Activated CD4-positive, alpha-beta T cell treated with anti-CD3 and anti-CD28 coated beads for 1 hour (primary cell): ENCODE measurements at regions not wholly inside any gene's neighbourhood (a gene's known extent, or its start where the extent isn't known, plus 50 kb on each side); places are given as distances from the start of the nearest gene placed in this dataset.
"Not testable (repeated sequence)": the region's sequence is repeated elsewhere in the genome, so short reads cannot be mapped to it uniquely, and the experiment has no call there.

ENCODE experiments used
- DNase-seq: peaks from one replicate; pipeline ENCODE4 v3.0.0-alpha.2; 2020

DNA sequence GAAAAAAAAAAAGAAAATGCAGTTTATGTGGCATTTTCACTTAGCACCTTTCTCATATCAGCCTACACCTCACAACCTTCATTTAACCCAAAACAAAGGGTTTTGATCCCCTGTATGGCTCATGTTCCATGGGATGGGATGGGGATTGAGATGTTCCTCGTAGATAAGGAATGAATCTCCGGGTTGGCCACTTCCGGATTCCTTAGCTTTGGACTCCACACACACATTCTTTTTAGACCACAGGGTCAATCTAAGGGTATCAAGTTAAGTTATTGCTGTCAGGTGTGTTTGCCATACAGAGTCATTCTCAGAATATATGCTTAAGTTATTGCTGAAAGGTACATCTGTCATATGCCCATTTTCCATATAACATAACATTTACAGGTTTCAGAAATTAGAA, 301.4 kb upstream of the TGFBR2 start:
- no peak for DNase-seq

DNA sequence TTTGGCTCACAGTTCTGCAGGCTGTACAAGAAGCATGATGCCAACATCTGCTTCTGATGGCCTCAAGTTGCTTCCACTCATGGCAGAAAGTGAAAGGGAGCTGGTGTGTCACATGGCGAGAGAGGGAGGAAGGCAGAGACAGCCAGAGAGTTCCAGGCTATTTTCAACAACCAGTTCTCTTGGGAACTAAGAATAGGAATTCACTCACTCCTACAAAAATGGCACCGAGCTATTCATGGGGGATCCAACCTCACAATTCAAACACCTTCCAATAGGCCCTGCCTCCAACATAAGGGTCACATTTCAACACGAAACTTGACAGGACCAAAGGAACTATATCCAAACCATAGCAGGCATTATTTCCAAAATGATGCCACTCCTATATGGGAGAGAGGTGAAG, 299.5 kb upstream of the TGFBR2 start:
- no peak for DNase-seq

DNA sequence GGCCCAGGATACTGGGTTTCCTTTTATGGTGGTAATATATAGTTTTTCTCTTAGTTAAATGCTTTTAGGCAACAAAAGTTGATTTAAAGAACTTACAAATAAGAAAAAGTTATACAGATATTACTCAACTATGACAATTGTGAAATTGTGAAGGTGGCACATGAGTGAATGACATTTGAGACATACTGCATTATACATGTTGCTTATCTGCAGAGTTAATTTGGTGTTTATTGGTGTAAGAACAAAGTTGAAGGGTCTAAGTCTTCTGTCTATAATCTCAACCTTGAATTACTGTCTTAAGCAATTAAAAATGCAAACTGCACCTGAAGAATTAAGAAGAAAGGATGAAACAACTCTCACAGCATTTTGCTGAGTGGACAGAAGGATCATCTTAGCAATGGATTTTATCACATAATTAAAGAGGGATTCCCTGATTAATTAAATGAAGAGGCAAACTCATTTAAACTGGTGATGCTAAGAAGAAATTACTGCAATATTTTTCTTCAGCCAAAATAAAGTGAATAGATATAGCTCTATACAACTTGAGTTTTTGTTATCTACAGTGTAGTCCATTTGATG, 298.9 kb upstream of the TGFBR2 start:
- no peak for DNase-seq

DNA sequence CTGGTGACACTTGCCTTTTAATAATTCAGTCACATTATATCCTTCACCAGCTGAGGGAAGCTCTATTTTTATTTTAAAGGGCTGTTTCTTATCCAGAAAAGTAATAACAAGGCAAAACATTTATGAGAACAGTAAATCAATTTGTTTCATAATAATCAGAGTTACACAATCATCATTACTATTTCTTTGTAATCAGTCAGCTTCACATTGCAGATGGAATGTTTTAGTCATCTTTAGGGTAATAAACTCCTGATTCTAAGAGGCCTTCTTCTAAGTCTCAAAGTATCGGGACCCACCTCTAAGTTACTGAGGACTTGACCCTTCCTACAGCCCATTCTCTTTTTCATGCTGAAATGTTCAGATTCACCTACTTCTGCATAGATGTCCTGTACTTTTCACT, 298.3 kb upstream of the TGFBR2 start:
- no peak for DNase-seq

DNA sequence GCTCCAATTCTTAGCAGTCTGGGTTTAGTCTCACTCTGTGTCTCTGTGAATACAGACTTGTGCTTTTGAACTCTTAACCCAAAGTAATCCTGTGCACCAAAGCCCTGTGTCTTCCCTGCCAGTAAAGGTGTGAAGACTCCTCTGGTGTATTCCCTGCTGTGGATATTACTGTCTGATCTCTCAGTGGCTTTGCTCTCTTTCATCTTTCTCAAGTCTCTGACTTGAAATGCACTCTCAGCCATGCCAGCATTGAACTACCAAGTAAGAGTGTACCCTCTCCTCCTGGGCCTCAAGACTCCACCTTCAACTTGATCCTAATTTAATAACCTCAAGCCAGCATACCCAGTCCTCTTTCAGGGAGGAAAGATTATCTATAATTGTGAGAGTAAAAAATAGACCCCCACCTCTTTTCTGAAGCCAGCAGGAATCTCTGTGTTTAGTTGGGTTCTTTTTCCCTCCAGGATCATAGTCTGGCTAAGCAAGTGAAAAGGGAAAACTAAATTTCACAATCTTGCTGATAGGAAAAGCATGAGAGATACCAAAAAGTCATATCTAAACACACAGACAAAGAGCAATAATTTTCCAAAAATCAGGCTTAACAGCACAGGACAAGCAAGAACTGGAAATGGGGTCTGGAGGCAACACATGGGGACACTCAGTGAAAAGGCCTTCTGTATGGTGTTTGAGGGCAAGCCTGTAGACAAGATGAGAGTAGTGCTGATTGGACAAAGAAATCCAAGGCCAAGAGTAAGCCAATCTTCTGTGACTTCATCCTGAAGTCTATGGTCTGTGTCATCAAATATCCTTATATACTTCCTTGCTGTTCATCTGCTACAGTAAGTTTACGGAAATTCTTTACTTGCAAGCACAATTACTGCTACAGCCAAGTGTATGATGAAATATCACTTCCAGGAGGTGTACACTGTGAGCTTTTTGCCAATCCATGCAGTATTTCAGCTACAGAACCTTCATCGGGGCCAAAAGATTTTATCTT, 296.1 kb upstream of the TGFBR2 start:
- no peak for DNase-seq

DNA sequence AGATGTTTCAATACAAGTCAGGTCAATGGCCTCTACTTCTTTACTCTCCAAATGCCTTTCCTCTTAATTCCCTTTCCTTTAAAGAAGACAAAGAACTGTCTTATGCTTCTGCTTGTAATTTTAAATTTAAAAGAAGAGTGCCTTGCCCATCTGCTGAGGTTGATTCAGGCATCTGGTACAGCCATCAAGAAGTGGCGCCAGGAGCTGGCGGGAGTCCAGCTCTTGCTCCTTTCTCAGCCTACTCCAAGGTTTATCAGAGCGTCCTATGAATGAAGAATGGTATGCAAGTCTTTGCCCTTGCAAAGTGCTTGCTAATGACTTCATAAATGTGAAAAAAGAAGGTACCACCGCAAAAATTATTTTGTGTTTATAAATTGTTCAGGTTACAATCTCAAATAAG, 294.6 kb upstream of the TGFBR2 start:
- DNase-seq = no peak

DNA sequence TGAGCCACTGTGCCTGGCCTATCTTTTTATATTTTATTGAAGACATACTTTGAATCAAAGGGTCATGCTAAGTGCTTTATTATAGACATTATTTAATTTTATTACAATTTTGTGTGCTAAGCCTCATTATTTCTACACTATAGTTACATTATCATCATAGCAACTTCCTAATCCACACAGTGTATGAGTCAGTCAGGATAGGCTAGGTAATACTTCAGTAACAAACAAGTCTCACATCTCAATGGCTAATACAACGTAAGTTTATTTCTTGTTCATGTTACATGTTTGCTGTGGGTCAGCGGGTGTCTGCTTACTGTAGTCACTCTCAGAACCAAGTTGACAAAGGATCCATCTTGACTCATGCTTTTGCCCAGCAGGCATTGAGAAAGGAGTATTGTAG, 292.6 kb upstream of the TGFBR2 start:
- no peak for DNase-seq

DNA sequence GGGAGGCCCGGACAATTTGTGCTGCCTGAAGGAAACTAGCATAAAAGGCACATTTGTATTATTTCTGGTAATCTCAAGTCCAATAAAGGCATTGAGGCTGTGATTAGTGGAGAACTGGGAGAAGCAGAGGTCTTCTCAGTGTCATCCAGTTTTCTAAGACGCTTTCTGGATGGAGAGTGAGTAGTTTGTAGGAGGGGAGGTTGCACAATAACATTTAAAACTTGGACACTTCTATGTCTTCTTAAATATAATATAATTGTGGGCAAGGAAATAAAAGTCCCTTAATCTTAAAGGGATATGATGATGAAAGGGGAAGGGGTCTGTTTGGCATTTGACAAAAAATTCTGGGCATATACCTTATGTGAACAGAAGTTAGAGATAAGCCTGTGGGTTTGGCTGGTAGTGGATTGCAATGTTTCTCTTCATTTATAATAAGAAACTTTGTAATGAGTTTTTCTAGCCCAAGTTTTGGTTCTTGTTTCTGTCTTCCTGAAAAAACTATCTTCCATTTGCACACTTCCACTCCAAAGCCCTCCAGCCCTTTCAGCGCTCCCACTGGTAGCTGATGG, 291.6 kb upstream of the TGFBR2 start:
- no peak for DNase-seq

DNA sequence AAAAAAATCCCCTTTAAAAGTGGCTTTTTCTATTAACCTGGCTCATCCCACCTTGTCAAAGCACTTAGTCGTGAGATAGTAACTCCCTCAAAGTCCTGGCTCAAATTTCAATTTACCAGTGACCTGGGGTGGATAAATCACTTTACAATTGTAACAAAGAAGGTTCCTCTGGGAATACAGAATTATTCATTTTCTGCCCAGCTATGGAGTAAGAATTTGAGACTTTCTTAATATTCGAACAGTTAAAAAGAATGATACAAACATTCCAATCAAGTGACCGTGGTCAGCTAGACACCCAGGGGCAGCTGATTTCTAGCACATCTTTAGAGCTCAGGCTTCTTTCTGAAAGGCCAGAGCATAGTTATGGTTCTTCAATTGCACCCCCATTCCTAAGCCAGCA, 291.0 kb upstream of the TGFBR2 start:
- no peak for DNase-seq

DNA sequence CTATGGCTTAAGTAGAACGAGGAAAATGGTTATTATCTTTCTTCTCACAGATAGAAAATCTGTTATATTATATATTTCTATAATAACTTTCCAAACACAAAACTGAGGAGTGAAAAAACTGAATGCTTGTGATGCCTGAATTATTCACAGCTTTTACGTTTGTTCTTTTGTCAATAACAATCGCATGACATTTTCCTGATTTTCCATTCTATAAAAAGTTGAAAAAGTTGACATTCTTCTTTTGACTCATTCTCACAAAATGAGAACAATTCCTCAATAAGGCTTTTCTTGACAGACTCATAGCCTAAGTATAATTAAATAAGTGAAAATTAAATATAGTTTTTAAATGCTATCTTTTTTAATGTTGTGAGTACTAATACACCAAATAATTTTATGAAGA, 288.8 kb upstream of the TGFBR2 start:
- no peak for DNase-seq

DNA sequence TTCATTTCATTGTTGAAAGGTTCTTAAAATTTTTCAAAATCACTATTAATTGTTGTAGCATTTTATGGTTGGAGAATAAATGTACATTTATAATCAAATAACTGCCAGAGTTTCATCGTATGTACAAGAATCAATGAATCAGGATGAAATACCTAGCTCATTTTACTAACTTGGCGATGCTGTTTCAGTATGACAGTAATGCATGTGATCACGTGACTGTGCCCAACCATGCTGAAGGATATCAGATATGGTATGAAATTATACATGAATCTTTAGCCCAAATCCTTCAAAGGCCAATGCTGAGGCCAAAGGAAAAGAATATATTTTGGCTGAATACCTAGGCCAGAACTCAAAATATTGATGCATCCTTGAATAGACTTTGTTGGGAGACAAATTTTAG, 288.3 kb upstream of the TGFBR2 start:
- no peak for DNase-seq

DNA sequence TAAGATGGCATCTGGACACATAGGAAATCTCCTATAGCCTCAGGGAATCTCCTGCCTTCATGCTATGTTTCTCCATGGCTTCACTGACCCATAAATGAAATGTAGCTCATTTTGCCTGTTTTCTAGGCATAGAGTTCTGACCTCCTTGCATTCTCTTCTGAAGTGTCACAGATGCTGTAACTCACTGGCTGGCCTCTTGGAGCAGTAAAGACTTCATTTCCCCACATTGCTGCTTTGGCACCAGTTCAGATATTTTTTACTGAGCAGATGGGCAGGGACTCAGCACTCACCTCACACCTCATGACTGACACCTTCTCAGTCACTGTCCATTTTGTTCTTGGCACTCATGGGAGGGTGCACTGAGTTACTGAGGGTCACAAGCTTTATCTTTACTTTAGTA, 286.7 kb upstream of the TGFBR2 start:
- peak; percentile 10 for DNase-seq

DNA sequence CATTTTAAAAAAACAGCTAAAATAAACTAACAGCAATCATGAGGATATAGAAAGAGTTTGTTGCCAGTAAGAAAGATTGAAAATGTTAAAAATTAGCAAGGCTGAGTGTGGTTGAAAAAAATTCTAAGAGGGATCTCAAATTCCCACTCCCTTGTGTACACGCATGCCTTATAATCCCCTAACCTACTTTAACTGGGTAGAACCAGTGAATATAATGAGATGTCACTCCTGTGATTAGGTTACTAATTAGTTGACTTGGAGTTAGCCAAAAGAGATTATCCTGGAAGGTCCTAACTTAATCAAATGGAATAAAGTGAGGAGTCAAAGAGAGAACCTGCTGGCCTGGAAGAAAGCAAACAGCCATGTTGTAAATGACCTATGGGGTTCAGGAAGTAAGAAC, 286.0 kb upstream of the TGFBR2 start:
- DNase-seq = no peak

DNA sequence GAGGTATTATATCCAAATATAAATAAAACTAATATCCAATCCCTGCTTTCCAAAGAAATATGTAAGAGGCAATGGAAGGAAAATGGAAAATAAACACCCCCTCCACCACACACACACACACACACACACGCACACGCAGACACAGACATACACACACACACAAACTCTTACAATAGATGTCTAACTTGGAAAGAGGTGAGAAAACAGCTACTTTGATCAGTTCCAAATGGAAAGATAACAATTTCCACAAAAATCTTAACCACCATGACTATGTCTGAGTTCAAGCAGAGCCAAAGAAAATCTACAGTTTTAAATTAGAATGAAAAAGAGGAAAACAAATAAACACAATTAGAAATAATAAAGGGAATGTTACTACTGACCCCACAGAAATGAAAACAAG, 285.3 kb upstream of the TGFBR2 start:
- DNase-seq = no peak

DNA sequence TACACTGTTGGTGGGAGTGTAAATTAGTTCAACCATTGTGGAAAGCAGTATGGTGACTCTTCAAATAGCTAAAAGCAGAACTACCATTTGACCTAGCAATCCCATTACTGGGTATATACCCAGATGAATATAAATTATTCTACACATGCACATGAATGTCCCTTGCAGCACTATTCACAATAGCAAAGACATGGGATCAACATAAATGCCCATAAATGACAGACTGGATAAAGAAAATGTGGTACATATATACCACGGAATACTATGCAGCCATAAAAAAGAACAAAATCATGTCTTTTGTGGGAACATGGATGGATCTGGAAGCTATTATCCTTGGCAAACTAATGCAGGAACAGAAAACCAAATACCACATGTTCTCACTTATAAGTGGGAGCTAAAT, 282.8 kb upstream of the TGFBR2 start:
- DNase-seq = not testable (repeated sequence)

DNA sequence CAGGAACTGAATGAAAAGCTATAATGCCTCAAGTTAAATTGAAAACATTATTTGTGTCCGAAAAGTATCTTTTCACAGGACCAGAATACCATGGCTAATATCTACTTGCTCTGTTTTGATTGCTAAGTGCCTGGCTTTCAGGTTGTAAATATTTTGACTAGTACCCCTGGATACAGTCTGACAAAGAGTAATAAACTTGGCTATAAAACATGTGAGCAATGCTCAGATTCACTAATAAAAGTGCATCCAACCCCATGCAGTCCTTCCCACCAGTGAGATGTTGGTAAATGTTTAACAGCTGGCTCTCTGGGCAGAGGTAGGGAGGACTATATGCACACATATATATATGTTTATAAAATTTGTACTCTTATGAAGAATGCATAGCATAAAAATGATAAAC, 281.8 kb upstream of the TGFBR2 start:
- DNase-seq = no peak

DNA sequence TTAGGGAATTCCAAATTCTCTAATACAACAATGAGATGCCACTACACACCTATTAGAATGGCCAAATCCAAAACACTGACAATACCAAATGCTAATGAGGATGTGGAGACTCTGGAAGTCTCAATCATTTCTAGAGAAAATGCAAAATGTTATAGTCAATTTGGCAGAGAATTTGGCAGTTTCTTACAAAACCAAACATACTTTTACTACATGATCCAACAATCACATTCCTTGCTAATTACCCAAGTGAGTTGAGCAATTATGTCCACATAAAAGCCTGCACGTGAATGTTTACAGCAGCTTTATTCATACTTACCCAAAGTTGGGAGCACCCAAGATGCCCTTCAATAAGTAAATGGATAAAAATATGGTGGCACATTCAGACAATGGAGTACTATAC, 278.4 kb upstream of the TGFBR2 start:
- DNase-seq = not testable (repeated sequence)

DNA sequence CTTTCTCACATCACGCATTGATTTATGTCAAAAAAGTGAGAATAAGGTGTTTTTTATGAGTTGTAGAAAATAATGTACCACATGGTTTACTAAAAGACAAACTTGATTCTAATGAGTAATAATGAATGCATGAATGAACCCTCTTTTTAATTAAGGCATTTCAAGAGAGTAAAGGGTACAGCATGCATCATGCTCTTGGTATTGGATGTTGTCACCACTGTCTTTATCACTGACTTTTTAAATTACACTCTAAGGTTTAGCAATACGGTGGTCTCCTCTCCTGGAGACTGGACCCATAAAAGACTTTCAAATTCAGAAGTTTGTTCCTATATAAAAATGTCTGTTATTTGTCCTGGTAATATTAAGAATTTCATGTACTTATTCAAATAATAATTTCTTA, 277.5 kb upstream of the TGFBR2 start:
- not testable (repeated sequence) for DNase-seq

DNA sequence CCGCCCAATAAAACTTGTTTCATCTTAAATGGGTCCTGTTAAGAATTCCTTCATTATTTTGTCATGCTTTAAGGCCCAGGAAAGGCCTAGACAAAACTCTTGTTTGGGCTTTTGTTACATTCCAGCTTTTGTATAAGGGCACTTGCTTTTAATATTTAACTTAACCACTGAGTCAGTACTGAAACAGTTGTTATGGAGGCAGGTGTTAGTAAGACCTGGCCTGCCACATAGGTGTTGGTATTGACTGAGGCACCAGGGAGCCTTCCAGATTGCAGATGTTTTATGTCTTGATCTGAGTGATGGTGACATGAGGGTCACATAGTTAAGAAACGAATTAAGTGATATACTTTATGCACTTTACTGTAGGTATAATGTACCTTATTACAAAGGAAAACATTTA, 274.9 kb upstream of the TGFBR2 start:
- DNase-seq = no peak

DNA sequence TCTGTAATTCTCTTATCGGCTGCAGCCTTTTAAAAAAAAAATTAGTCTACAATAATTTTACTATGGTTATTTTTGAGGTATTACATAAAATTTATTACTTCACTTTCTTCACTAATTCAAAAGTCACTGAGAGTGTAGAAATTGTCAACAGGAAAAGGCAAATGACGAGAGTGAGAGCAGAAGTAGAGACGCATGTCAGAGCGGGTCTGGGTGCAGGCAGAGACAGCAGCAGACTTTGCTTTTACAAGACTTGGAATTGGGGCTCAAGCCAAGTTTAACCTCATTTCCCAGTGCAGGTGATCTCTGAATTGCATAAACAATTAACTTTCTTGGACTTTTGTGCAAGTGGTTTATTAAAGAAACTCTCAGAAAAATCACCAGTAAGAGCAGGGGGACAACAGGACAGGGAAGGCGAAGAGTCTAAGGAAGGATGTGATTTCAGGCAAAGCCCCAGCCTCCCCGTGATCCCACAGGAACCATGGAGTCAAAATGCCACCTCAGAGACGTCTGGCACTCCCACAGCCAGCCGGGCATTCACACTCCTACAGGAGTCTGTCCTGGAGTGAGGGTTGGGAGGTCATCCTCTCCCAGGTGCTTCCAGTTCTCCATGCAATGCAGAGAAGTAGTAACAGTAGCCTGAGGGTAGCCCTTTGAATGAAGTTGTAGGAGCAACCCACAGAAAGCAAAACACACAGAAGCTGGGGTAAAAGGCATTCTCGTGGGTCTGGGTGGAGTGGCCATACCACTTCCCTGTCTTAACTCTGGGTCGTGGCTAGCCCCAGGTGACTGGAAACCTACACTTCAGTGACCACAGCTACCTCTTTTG, 274.0 kb upstream of the TGFBR2 start:
- no peak for DNase-seq

DNA sequence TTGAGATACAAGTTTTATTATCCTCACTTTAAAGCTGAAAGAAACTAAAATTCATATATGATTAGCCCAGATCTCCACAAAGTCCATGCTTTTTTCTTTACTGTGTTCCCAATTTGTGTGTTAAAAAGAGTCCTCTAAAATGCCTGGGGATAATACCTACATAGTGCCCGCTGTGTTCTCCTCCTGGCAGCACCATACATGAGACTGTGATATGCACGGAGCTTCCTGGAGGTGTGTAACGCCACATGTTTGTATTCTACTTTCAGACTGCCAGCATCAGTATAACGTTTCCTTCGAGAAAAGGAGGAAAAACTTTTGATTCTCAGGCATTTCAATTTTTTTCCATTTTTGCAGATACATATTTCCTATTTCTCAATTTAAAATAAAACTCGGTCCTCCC, 273.3 kb upstream of the TGFBR2 start:
- DNase-seq = no peak

DNA sequence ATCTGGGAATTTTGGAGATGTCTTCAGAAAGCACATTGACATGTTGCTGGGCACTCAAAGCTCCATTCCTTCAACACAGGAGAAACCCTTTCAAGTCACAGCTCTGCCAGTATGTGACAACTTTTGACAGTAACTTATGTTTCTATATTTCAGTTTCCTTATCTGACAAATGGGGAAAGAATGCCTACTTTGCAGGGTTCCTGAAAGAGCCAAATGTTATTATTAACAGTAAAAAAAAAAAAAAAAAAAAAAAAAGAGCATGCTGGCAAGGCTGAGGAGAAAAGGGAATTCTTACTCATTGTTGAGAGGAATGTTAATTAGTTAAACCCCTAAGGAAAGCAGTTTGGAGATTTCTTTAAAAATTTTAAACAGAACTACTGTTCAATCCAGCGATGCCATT, 272.5 kb upstream of the TGFBR2 start:
- no peak for DNase-seq

DNA sequence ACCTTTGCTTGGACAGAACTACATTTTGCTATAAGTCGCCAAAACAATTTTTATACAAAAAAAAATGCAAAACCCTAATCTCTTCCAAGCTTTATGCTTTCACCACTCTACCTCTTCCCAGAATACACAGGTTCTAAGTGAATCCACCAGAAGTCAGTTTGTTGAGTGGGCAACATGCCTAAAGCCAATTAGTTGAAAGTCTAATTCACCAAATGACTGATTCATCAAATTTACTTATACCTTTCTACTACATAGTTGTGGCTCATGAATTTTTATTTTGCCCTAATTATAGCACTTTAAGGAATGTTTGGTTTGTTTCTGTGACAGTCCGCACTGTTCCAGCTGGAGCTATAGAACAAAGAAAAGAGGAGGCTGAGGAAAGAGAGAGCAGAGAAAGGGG, 265.9 kb upstream of the TGFBR2 start:
- no peak for DNase-seq
